Stimulated activated naive CD8-positive, alpha-beta T cell treated with anti-CD3 and anti-CD28 coated beads, Interleukin-15, Interleukin-2, amounts not matched to agents 100 U/mL and 50 U/mL, for 24 hours (primary cell): ENCODE measurements at regions not wholly inside any gene's neighbourhood (a gene's known extent, or its start where the extent isn't known, plus 50 kb on each side); places are given as distances from the start of the nearest gene placed in this dataset.
A peak's percentile ranks its signal among the peaks of the same experiment; 100 is the strongest.

ENCODE experiments used
- ATAC-seq: fragments of 150-1000 bp; cut with Tn5 transposase; one replicate; pipeline ENCODE4 v1.10.0; 2021
- DNase-seq: peaks from one replicate; pipeline ENCODE4 v3.0.0; 2021

- ATAC-seq (peak; percentile 68), DNase-seq (no peak)
Measured at GRCh38 chr3:187900993-187901755, 155.9 kb upstream of the BCL6 start.

- ATAC-seq (no peak), DNase-seq (no peak)
Measured at GRCh38 chr3:187902041-187902471, 156.8 kb upstream of the BCL6 start.

GRCh38 chr3:187902936-187903335 lies 157.7 kb upstream of the BCL6 start:
- DNase-seq (no peak), ATAC-seq (no peak)

GRCh38 chr3:187903697-187904096 lies 158.4 kb upstream of the BCL6 start:
- ATAC-seq = no peak
- DNase-seq = no peak

GRCh38 chr3:187906416-187906815 lies 161.1 kb upstream of the BCL6 start:
- no peak for DNase-seq
- no peak for ATAC-seq

GRCh38 chr3:187906920-187907319 lies 161.7 kb upstream of the BCL6 start:
- DNase-seq (no peak), ATAC-seq (no peak)

- no peak for ATAC-seq
- DNase-seq = no peak
Measured at GRCh38 chr3:187909866-187910265, 164.6 kb upstream of the BCL6 start.

- ATAC-seq (no peak), DNase-seq (no peak)
Measured at GRCh38 chr3:187912007-187912406, 166.7 kb upstream of the BCL6 start.

- no peak for ATAC-seq
- DNase-seq = no peak
Measured at GRCh38 chr3:187913617-187914033, 168.4 kb upstream of the BCL6 start.

- DNase-seq = no peak
- ATAC-seq = no peak
Measured at GRCh38 chr3:187914231-187914630, 169.0 kb upstream of the BCL6 start.

- no peak for ATAC-seq
- no peak for DNase-seq
Measured at GRCh38 chr3:187916072-187916471, 170.8 kb upstream of the BCL6 start.

- ATAC-seq = no peak
- DNase-seq = no peak
Measured at GRCh38 chr3:187918081-187918644, 172.9 kb upstream of the BCL6 start.

- peak; percentile 60 for DNase-seq
- peak; percentile 58 for ATAC-seq
Measured at GRCh38 chr3:187919048-187919447, 173.8 kb upstream of the BCL6 start.

GRCh38 chr3:187919544-187919943 lies 174.3 kb upstream of the BCL6 start:
- DNase-seq (peak; percentile 42), ATAC-seq (peak; percentile 56)

GRCh38 chr3:187920030-187920429 lies 174.8 kb upstream of the BCL6 start:
- DNase-seq = no peak

GRCh38 chr3:187920913-187921312 lies 175.6 kb upstream of the BCL6 start:
- no peak for ATAC-seq
- DNase-seq = no peak

More at GRCh38 chr3:187920030-187920429, 174.8 kb upstream of the BCL6 start:
- no peak for ATAC-seq

GRCh38 chr3:187921391-187922074 lies 176.3 kb upstream of the BCL6 start:
- DNase-seq = no peak
- ATAC-seq = no peak

GRCh38 chr3:187922704-187923416 lies 177.6 kb upstream of the BCL6 start:
- DNase-seq (peak; percentile 21), ATAC-seq (peak; percentile 84)

GRCh38 chr3:187924651-187925050 lies 179.4 kb upstream of the BCL6 start:
- ATAC-seq = no peak

GRCh38 chr3:187925326-187925725 lies 180.1 kb upstream of the BCL6 start:
- ATAC-seq = no peak
- DNase-seq = no peak

More at GRCh38 chr3:187924651-187925050, 179.4 kb upstream of the BCL6 start:
- no peak for DNase-seq

GRCh38 chr3:187926620-187927019 lies 181.4 kb upstream of the BCL6 start:
- ATAC-seq (no peak), DNase-seq (peak; percentile 20)

GRCh38 chr3:187927565-187927964 lies 182.3 kb upstream of the BCL6 start:
- no peak for ATAC-seq
- no peak for DNase-seq
